SU-DHL-6 (cell line): ENCODE measurements at regions not wholly inside any gene's neighbourhood (a gene's known extent, or its start where the extent isn't known, plus 50 kb on each side); places are given as distances from the start of the nearest gene placed in this dataset.

Source experiments
- EZH2phosphoT487 ChIP-seq: fragments of 200-600 bp; sonication (generic), shearing (Covaris generic); conservative IDR thresholded peaks from 2 replicates; pipeline ENCODE4 v1.6.1; 2018; ENCODE audit warnings: mild to moderate bottlenecking, antibody characterized with exemption, low read length, moderate library complexity, mixed read lengths
- TF ChIP-seq, protein P1 (sequence below): fragments of 200-600 bp; sonication (generic); IDR thresholded peaks from one replicate; pipeline ENCODE4 v1.5.1; 2017; ENCODE audit warnings: antibody characterized with exemption, mild to moderate bottlenecking, low read length, moderate library complexity; ENCODE audit not compliant: insufficient read depth, poor library complexity, severe bottlenecking

DNA sequence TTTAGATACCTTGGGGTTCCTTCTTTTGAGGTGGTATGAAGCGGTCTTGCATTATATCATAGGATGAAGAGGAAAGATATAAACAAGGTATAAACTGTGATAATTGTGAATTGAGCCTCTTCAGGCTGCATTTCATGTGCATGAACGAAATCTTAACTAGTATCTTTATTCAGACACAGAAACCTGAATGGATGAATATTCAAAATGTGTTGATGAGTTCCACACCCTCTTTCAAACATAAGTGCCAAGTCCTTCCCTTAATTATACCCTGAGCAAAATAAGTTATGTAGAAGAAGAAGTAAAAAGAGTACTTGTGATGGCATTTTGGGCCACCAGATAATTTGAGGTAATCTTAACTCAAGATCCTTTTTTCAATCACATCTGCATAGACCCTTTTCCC lies 103.1 kb upstream of the CFAP20DC start:
- TF ChIP-seq EZH2phosphoT487, result no peak
- TF ChIP-seq, protein P1, sequence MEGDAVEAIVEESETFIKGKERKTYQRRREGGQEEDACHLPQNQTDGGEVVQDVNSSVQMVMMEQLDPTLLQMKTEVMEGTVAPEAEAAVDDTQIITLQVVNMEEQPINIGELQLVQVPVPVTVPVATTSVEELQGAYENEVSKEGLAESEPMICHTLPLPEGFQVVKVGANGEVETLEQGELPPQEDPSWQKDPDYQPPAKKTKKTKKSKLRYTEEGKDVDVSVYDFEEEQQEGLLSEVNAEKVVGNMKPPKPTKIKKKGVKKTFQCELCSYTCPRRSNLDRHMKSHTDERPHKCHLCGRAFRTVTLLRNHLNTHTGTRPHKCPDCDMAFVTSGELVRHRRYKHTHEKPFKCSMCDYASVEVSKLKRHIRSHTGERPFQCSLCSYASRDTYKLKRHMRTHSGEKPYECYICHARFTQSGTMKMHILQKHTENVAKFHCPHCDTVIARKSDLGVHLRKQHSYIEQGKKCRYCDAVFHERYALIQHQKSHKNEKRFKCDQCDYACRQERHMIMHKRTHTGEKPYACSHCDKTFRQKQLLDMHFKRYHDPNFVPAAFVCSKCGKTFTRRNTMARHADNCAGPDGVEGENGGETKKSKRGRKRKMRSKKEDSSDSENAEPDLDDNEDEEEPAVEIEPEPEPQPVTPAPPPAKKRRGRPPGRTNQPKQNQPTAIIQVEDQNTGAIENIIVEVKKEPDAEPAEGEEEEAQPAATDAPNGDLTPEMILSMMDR, result no peak
